AG04450 (cell line): ENCODE measurements at regions not wholly inside any gene's neighbourhood (a gene's known extent, or its start where the extent isn't known, plus 50 kb on each side); places are given as distances from the start of the nearest gene placed in this dataset.

ENCODE experiments used
- CTCF ChIA-PET: fragments of 300-600, 350-600 bp; formaldehyde crosslinking; extraction: SDS; loops from one replicate; lab custom pipeline; 2022; ENCODE audit warnings: antibody characterized with exemption, inconsistent platforms; lab: Charles Lee
- POLR2A ChIA-PET: fragments of 350-600 bp; formaldehyde crosslinking; extraction: SDS; loops from one replicate; lab custom pipeline; 2021; ENCODE audit warnings: antibody characterized with exemption, inconsistent platforms; lab: Yijun Ruan, JAX
- DNase-seq: peaks from one replicate; pipeline ENCODE4 v3.0.0-alpha.2; 2011; ENCODE audit warnings: low read depth, low spot score
- H3K27ac ChIP-seq: one replicate; pipeline ENCODE4 v1.5.1; 2012; ENCODE audit warnings: low read depth, low read length, control low read depth
- H3K27me3 ChIP-seq: one replicate; pipeline ENCODE4 v1.6.0; 2012; ENCODE audit warnings: low read length; ENCODE audit not compliant: control insufficient read depth, insufficient read depth
- H3K4me3 ChIP-seq: 2 replicates; pipeline ENCODE4 v1.5.1; 2011; ENCODE audit warnings: mild to moderate bottlenecking, low read depth, low read length, control low read depth
- H3K9me3 ChIP-seq: 2 replicates; pipeline ENCODE4 v1.5.1; 2012; ENCODE audit warnings: low read length; ENCODE audit not compliant: control insufficient read depth, insufficient read depth
- CTCF ChIP-seq: IDR thresholded peaks from 2 replicates; pipeline ENCODE4 v1.5.1; 2011; ENCODE audit warnings: low read depth, low read length, control low read depth, inconsistent platforms

- Histone ChIP-seq H3K9me3 (no peaks in the 10 kb centered on the region), H3K27ac (no peak overlapping the region), H3K27me3 (peaks cover 7% of the 10 kb centered on the region), H3K4me3 (no peak overlapping the region)
- no peak for DNase-seq
- TF ChIP-seq CTCF, result no peak
- ChIA-PET POLR2A (no interaction called here), CTCF (no interaction called here)
Measured at GRCh38 chrX:39682778-39683177, 415.0 kb downstream of the BCOR start.

GRCh38 chrX:39688219-39688575, 409.6 kb downstream of the BCOR start:
- POLR2A ChIA-PET, result no interaction called here
- CTCF ChIA-PET, result no interaction called here
- DNase-seq, result no peak
- H3K27ac ChIP-seq, result no peak overlapping the region
- peaks cover 15% of the 10 kb centered on the region for H3K27me3 ChIP-seq
- H3K9me3 ChIP-seq, result no peaks in the 10 kb centered on the region
- TF ChIP-seq CTCF, result no peak
- peak overlapping the region; percentile 50 for H3K4me3 ChIP-seq

- no peak for TF ChIP-seq CTCF
- ChIA-PET POLR2A (interaction anchor here (0.6 kb wide), 1 partner anchor 407 kb away, joined by 6 read pairs; no protein-coding TSS in a partner anchor), CTCF (no interaction called here)
- H3K9me3 ChIP-seq, result no peaks in the 10 kb centered on the region
- H3K27me3 ChIP-seq, result peaks cover 15% of the 10 kb centered on the region
- DNase-seq, result no peak
- peak overlapping the region; percentile 50 for H3K4me3 ChIP-seq
- no peak overlapping the region for H3K27ac ChIP-seq
Measured at GRCh38 chrX:39688576-39689375, 409.0 kb downstream of the BCOR start.

- CTCF ChIA-PET, result no interaction called here
- Histone ChIP-seq H3K4me3 (peak overlapping the region; percentile 41), H3K27ac (no peak overlapping the region), H3K27me3 (peaks cover 15% of the 10 kb centered on the region), H3K9me3 (no peaks in the 10 kb centered on the region)
- POLR2A ChIA-PET, result no interaction called here
- no peak for DNase-seq
- no peak for TF ChIP-seq CTCF
Measured at GRCh38 chrX:39689376-39690104, 408.2 kb downstream of the BCOR start.
